GM12878 (cell line): ENCODE measurements at regions not wholly inside any gene's neighbourhood (a gene's known extent, or its start where the extent isn't known, plus 50 kb on each side); places are given as distances from the start of the nearest gene placed in this dataset.

Experiments used
- ATAC-seq: fragments of 200-7000 bp; cut with Tn5 transposase; 3 replicates; pipeline ENCODE4 v1.9.1; 2020; ENCODE audit warnings: mild to moderate bottlenecking, moderate library complexity
- BruUV-seq: library from RNA; stranded (reverse); fragments of 400-500 nt; replicated peaks from 2 replicates; lab custom pipeline; 2021; lab: Mats Ljungman, UMichigan
- CTCF ChIA-PET: fragments of 300-600 bp; sonication (Branson Sonifier 250); formaldehyde crosslinking; extraction: SDS; loops from one replicate; lab custom pipeline; 2021; ENCODE audit warnings: inconsistent platforms; lab: Yijun Ruan, JAX
- POLR2A ChIA-PET: fragments of 350-600 bp; formaldehyde crosslinking; extraction: SDS; loops from one replicate; lab custom pipeline; 2021; ENCODE audit warnings: inconsistent platforms; lab: Charles Lee
- RAD21 ChIA-PET: fragments of 300-600 bp; sonication (Branson Sonifier 250); formaldehyde crosslinking; loops from one replicate; lab custom pipeline; 2023; ENCODE audit warnings: antibody characterized with exemption; ENCODE audit not compliant: unreplicated experiment; lab: Charles Lee
- SMC1A ChIA-PET: fragments of 300-600 bp; sonication (Branson Sonifier 250); formaldehyde crosslinking; loops from one replicate; lab custom pipeline; 2023; ENCODE audit not compliant: unreplicated experiment, uncharacterized antibody; lab: Charles Lee
- DNase-seq: peaks from one replicate; pipeline ENCODE4 v3.0.0-alpha.2; 2011; ENCODE audit warnings: low read depth, low spot score
- FAIRE-seq: peaks from 3 replicates; lab custom pipeline; 2011; peaks lifted over from hg19 to GRCh38; lab: Jason Lieb, UNC
- H2AFZ ChIP-seq: 2 replicates; pipeline ENCODE4 v1.6.0; 2011; ENCODE audit warnings: low read depth, low read length, control low read depth; ENCODE audit not compliant: control insufficient read depth
- H3K27ac ChIP-seq: 2 replicates; pipeline ENCODE4 v1.5.1; 2011; ENCODE audit warnings: control low read depth; ENCODE audit not compliant: control insufficient read depth, insufficient read depth
- H3K27me3 ChIP-seq, 2 experiments: replicated peaks in 1 of 2; 2 replicates each; pipeline versions ENCODE4 v1.6.0 to v1.6.1; 2011; ENCODE audit warnings: low read length in 1 of 2; ENCODE audit not compliant: control insufficient read depth in 2 of 2, insufficient read depth in 2 of 2
- H3K36me3 ChIP-seq, 2 experiments: 2 replicates each; pipeline ENCODE4 v1.5.1; 2011; ENCODE audit warnings: low read length in 1 of 2; ENCODE audit not compliant: control insufficient read depth in 2 of 2, insufficient read depth in 2 of 2
- H3K4me1 ChIP-seq: 2 replicates; pipeline ENCODE4 v1.6.1; 2011; ENCODE audit warnings: mild to moderate bottlenecking, low read length, moderate library complexity, mixed read lengths; ENCODE audit not compliant: control insufficient read depth, insufficient read depth
- H3K4me2 ChIP-seq: 2 replicates; pipeline ENCODE4 v1.6.0; 2011; ENCODE audit warnings: control low read depth; ENCODE audit not compliant: control insufficient read depth, insufficient read depth
- H3K4me3 ChIP-seq: fragments of 200-600 bp; sonication (generic); 2 replicates; pipeline ENCODE4 v1.5.1; 2016
- H3K79me2 ChIP-seq: 2 replicates; pipeline ENCODE4 v1.6.0; 2011; ENCODE audit warnings: low read length; ENCODE audit not compliant: control insufficient read depth, insufficient read depth
- H3K9ac ChIP-seq: 2 replicates; pipeline ENCODE4 v1.8.0; 2011; ENCODE audit warnings: low read length, control low read depth, mixed read lengths; ENCODE audit not compliant: control insufficient read depth, insufficient read depth
- H3K9me3 ChIP-seq: replicated peaks from 3 replicates; pipeline ENCODE4 v1.5.1; 2011; ENCODE audit warnings: mild to moderate bottlenecking, low read length; ENCODE audit not compliant: control insufficient read depth, insufficient read depth
- H4K20me1 ChIP-seq: 2 replicates; pipeline ENCODE4 v1.6.0; 2011; ENCODE audit not compliant: control insufficient read depth, insufficient read depth
- BACH1 ChIP-seq: fragments of 450-650 bp; IDR thresholded peaks from 2 replicates; pipeline ENCODE4 v1.6.1; 2017; ENCODE audit warnings: mild to moderate bottlenecking, borderline replicate concordance
- BCL11A ChIP-seq: IDR thresholded peaks from 2 replicates; pipeline ENCODE4 v1.6.1; 2011; ENCODE audit warnings: low read depth, low read length
- BRCA1 ChIP-seq: IDR thresholded peaks from 2 replicates; pipeline ENCODE4 v1.6.1; 2011; ENCODE audit warnings: low read depth, low read length, improper control_type of control experiment
- IRF5 ChIP-seq: fragments of 450-650 bp; IDR thresholded peaks from 2 replicates; pipeline ENCODE4 v1.6.1; 2017; ENCODE audit warnings: borderline replicate concordance
- KLF5 ChIP-seq: fragments of 450-650 bp; IDR thresholded peaks from 2 replicates; pipeline ENCODE4 v1.6.1; 2014; ENCODE audit warnings: mild to moderate bottlenecking; ENCODE audit not compliant: partially characterized antibody
- NRF1 ChIP-seq: conservative IDR thresholded peaks from 2 replicates; pipeline ENCODE4 v1.6.1; 2011; ENCODE audit warnings: mild to moderate bottlenecking, low read depth, low read length, improper control_type of control experiment
- PML ChIP-seq: IDR thresholded peaks from 2 replicates; pipeline ENCODE4 v1.6.1; 2012; ENCODE audit warnings: low read length, inconsistent platforms
- POLR2A ChIP-seq: IDR thresholded peaks from 2 replicates; pipeline ENCODE4 v1.6.1; 2011; ENCODE audit warnings: low read depth, mild to moderate bottlenecking, low read length
- REST ChIP-seq: IDR thresholded peaks from 2 replicates; pipeline ENCODE4 v1.6.1; 2012; ENCODE audit warnings: mild to moderate bottlenecking, low read depth, low read length
- RUNX3 ChIP-seq: IDR thresholded peaks from 2 replicates; pipeline ENCODE4 v1.6.1; 2012; ENCODE audit warnings: low read length, inconsistent platforms
- SKIL ChIP-seq: fragments of 450-650 bp; IDR thresholded peaks from 2 replicates; pipeline ENCODE4 v1.6.1; 2017; ENCODE audit warnings: mild to moderate bottlenecking, low read depth, inconsistent platforms; ENCODE audit not compliant: poor library complexity, severe bottlenecking
- SMC3 ChIP-seq: IDR thresholded peaks from 2 replicates; pipeline ENCODE4 v1.6.1; 2011; ENCODE audit warnings: low read length, improper control_type of control experiment, borderline replicate concordance
- SREBF1 ChIP-seq: IDR thresholded peaks from 2 replicates; pipeline ENCODE4 v1.6.1; 2012; ENCODE audit warnings: mild to moderate bottlenecking, low read length
- YY1 ChIP-seq: IDR thresholded peaks from 2 replicates; pipeline ENCODE4 v1.6.1; 2011; ENCODE audit warnings: low read depth, mild to moderate bottlenecking, low read length
- WGBS: methylation state at CpG from one replicate; pipeline ENCODE4 v1.1.6; 2016; ENCODE audit warnings: low lambda C conversion rate; ENCODE audit not compliant: insufficient replicate concordance, insufficient coverage; ENCODE audit errors: missing lambda C conversion rate; 5-methylcytosine and 5-hydroxymethylcytosine counted together
- in situ Hi-C: fragments of 300-500 bp; cut with MboI; formaldehyde crosslinking; loops from 9 replicates; pipeline ENCODE4 v1.14.3; 2018; ENCODE audit warnings: mixed read lengths
- intact Hi-C: fragments of 100-400 bp; cut with micrococcal nuclease; formaldehyde crosslinking; loops from one replicate; pipeline ENCODE4 v1.14.2; 2022; ENCODE audit not compliant: unreplicated experiment
- TF ChIP-seq, protein P1 (sequence below): fragments of 450-650 bp; IDR thresholded peaks from 2 replicates; pipeline ENCODE4 v1.6.1; 2017; ENCODE audit warnings: mild to moderate bottlenecking, moderate library complexity

- 97% methylated on average over 3 of the region's 3 CpGs for WGBS
- no peaks in the 10 kb centered on the region for H4K20me1 ChIP-seq
- peaks cover 13% of the 10 kb centered on the region for H3K79me2 ChIP-seq
Observed at GRCh38 chr18:46222093-46222492, 117.9 kb downstream of the HAUS1 start.

More at GRCh38 chr18:46222093-46222492, 117.9 kb downstream of the HAUS1 start:
- no peak for TF ChIP-seq IRF5
- TF ChIP-seq POLR2A: no peak
- no peak for TF ChIP-seq PML
- no peak for TF ChIP-seq RUNX3
- TF ChIP-seq BACH1: no peak
- no peak for TF ChIP-seq BRCA1
- TF ChIP-seq REST: no peak
- TF ChIP-seq SKIL: no peak
- TF ChIP-seq SREBF1: no peak
- no peak for TF ChIP-seq NRF1
- no peak for TF ChIP-seq KLF5
- TF ChIP-seq YY1: no peak
- TF ChIP-seq, protein P1, sequence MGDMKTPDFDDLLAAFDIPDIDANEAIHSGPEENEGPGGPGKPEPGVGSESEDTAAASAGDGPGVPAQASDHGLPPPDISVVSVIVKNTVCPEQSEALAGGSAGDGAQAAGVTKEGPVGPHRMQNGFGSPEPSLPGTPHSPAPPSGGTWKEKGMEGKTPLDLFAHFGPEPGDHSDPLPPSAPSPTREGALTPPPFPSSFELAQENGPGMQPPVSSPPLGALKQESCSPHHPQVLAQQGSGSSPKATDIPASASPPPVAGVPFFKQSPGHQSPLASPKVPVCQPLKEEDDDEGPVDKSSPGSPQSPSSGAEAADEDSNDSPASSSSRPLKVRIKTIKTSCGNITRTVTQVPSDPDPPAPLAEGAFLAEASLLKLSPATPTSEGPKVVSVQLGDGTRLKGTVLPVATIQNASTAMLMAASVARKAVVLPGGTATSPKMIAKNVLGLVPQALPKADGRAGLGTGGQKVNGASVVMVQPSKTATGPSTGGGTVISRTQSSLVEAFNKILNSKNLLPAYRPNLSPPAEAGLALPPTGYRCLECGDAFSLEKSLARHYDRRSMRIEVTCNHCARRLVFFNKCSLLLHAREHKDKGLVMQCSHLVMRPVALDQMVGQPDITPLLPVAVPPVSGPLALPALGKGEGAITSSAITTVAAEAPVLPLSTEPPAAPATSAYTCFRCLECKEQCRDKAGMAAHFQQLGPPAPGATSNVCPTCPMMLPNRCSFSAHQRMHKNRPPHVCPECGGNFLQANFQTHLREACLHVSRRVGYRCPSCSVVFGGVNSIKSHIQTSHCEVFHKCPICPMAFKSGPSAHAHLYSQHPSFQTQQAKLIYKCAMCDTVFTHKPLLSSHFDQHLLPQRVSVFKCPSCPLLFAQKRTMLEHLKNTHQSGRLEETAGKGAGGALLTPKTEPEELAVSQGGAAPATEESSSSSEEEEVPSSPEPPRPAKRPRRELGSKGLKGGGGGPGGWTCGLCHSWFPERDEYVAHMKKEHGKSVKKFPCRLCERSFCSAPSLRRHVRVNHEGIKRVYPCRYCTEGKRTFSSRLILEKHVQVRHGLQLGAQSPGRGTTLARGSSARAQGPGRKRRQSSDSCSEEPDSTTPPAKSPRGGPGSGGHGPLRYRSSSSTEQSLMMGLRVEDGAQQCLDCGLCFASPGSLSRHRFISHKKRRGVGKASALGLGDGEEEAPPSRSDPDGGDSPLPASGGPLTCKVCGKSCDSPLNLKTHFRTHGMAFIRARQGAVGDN: no peak
- no peak for TF ChIP-seq BCL11A
- TF ChIP-seq SMC3: no peak
- CTCF ChIA-PET: interaction anchor here (1.6 to 1.9 kb wide), 2 partner anchors 18 to 436 kb away, joined by 4 to 5 read pairs; no protein-coding TSS in a partner anchor
- no peak overlapping the region for H3K27ac ChIP-seq
- peaks cover 4% of the 10 kb centered on the region in 2 experiments; a peak in 3 of 4 replicates for H3K36me3 ChIP-seq
- no peak for FAIRE-seq
- no peaks in the 10 kb centered on the region; the same call in 1 of the 2 replicates for H3K4me1 ChIP-seq
- H2AFZ ChIP-seq: no peak overlapping the region
- SMC1A ChIA-PET: interaction anchor here (0.6 to 1.5 kb wide), 3 partner anchors 40 to 128 kb away, joined by 3 to 6 read pairs (median 3); no protein-coding TSS in a partner anchor
- no TSS peak for BruUV-seq
- no peak for ATAC-seq
- POLR2A ChIA-PET: no interaction called here
- H3K4me2 ChIP-seq: no peak overlapping the region
- no peak overlapping the region for H3K4me3 ChIP-seq
- H3K9ac ChIP-seq: no peak overlapping the region
- H3K9me3 ChIP-seq: no peaks in the 10 kb centered on the region
- H3K27me3 ChIP-seq: no peaks in the 10 kb centered on the region
- RAD21 ChIA-PET: no interaction called here
- no peak for DNase-seq
- in situ Hi-C loops (no loop called here), intact Hi-C loops (no loop called here)
